PFSK-1 (cell line): ENCODE measurements at regions not wholly inside any gene's neighbourhood (a gene's known extent, or its start where the extent isn't known, plus 50 kb on each side); places are given as distances from the start of the nearest gene placed in this dataset.

ENCODE experiments used
- POLR2AphosphoS5 ChIP-seq: IDR thresholded peaks from 2 replicates; pipeline ENCODE4 v1.6.1; 2012; ENCODE audit warnings: low read depth, mild to moderate bottlenecking, control low read depth, low read length, moderate library complexity
- SIN3A ChIP-seq: IDR thresholded peaks from 2 replicates; pipeline ENCODE4 v1.6.1; 2012; ENCODE audit warnings: mild to moderate bottlenecking, low read length, moderate library complexity, borderline replicate concordance; ENCODE audit not compliant: insufficient read depth
- TF ChIP-seq, protein P1 (sequence below), 2 experiments: IDR thresholded peaks; 2 replicates each; pipeline versions ENCODE4 v1.6.1 to v1.8.0; 2011 to 2012; ENCODE audit warnings: low read depth in 2 of 2, low read length in 2 of 2, control low read depth in 1 of 2, inconsistent platforms in 1 of 2, mild to moderate bottlenecking in 1 of 2, moderate library complexity in 1 of 2; ENCODE audit not compliant: insufficient read depth in 1 of 2

DNA sequence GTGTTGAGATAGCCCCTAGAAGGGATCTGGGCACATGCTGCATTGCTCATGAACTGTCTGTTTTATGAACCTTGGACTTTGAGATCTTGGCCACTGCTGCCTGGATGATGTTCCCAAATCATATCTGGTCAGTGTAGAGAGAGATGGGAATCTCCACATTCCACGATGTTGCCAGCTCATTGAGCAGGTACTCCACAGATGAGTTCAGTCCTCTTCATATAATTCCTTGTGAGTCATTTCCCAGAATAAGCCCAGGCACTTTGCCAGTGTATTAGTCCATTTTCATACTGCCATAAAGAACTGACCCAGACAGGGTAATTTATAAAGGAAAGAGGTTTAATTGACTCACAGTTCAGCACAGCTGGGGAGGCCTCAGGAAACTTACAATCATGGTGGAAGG lies 254.0 kb upstream of the RUNX1 start:
- TF ChIP-seq POLR2AphosphoS5 (no peak), SIN3A (no peak)
- TF ChIP-seq, protein P1, sequence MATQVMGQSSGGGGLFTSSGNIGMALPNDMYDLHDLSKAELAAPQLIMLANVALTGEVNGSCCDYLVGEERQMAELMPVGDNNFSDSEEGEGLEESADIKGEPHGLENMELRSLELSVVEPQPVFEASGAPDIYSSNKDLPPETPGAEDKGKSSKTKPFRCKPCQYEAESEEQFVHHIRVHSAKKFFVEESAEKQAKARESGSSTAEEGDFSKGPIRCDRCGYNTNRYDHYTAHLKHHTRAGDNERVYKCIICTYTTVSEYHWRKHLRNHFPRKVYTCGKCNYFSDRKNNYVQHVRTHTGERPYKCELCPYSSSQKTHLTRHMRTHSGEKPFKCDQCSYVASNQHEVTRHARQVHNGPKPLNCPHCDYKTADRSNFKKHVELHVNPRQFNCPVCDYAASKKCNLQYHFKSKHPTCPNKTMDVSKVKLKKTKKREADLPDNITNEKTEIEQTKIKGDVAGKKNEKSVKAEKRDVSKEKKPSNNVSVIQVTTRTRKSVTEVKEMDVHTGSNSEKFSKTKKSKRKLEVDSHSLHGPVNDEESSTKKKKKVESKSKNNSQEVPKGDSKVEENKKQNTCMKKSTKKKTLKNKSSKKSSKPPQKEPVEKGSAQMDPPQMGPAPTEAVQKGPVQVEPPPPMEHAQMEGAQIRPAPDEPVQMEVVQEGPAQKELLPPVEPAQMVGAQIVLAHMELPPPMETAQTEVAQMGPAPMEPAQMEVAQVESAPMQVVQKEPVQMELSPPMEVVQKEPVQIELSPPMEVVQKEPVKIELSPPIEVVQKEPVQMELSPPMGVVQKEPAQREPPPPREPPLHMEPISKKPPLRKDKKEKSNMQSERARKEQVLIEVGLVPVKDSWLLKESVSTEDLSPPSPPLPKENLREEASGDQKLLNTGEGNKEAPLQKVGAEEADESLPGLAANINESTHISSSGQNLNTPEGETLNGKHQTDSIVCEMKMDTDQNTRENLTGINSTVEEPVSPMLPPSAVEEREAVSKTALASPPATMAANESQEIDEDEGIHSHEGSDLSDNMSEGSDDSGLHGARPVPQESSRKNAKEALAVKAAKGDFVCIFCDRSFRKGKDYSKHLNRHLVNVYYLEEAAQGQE (IDR thresholded peaks at IDR 0.05; ENCODE audit: insufficient read depth in 1 of 2, low read depth in 2 of 2, low read length in 2 of 2), result no peak
